SK-N-SH treated with all-trans-retinoic acid at 6 μM for 48 hours (cell line): ENCODE measurements at regions not wholly inside any gene's neighbourhood (a gene's known extent, or its start where the extent isn't known, plus 50 kb on each side); places are given as distances from the start of the nearest gene placed in this dataset.

ENCODE experiments used
- ARNTL ChIP-seq: fragments of 450-650 bp; formaldehyde crosslinking; IDR thresholded peaks from 2 replicates; pipeline ENCODE4 v1.5.0; 2020; ENCODE audit warnings: low read depth, mild to moderate bottlenecking, moderate library complexity, borderline replicate concordance
- BACH2 ChIP-seq: fragments of 250-450 bp; sonication (Bioruptor Pico); IDR thresholded peaks from 2 replicates; pipeline ENCODE4 v1.9.0; 2021; ENCODE audit warnings: mild to moderate bottlenecking, borderline replicate concordance
- CREB5 ChIP-seq: fragments of 250-450 bp; sonication (Bioruptor Pico); IDR thresholded peaks from 2 replicates; pipeline ENCODE4 v1.5.1; 2020; ENCODE audit warnings: low read depth, mild to moderate bottlenecking, moderate library complexity
- GLIS3 ChIP-seq: fragments of 250-450 bp; sonication (Bioruptor Pico); IDR thresholded peaks from 2 replicates; pipeline ENCODE4 v1.5.0; 2020; ENCODE audit warnings: mild to moderate bottlenecking, moderate library complexity
- OSR1 ChIP-seq: fragments of 250-450 bp; sonication (Bioruptor Pico); IDR thresholded peaks from 2 replicates; pipeline ENCODE4 v1.8.0; 2022; ENCODE audit warnings: moderate library complexity, mild to moderate bottlenecking, inconsistent platforms
- POU6F1 ChIP-seq: fragments of 250-450 bp; sonication (Bioruptor Pico); IDR thresholded peaks from 2 replicates; pipeline ENCODE4 v1.8.0; 2021; ENCODE audit warnings: low read depth, mild to moderate bottlenecking, moderate library complexity, borderline replicate concordance
- SNAI2 ChIP-seq: fragments of 250-450 bp; sonication (Bioruptor Pico); IDR thresholded peaks from 2 replicates; pipeline ENCODE4 v1.5.0; 2020; ENCODE audit warnings: mild to moderate bottlenecking, moderate library complexity
- ZFP3 ChIP-seq: fragments of 250-450 bp; sonication (Bioruptor Pico); IDR thresholded peaks from 2 replicates; pipeline ENCODE4 v1.5.0; 2020; ENCODE audit warnings: mild to moderate bottlenecking, moderate library complexity
- ZNF8 ChIP-seq: fragments of 450-650 bp; formaldehyde crosslinking; IDR thresholded peaks from 2 replicates; pipeline ENCODE4 v1.5.0; 2020; ENCODE audit warnings: mild to moderate bottlenecking, moderate library complexity

- TF ChIP-seq ARNTL (no peak), ZFP3 (no peak), ZNF8 (CRISPR knock-in tag) (no peak), POU6F1 (CRISPR knock-in tag) (no peak), GLIS3 (CRISPR knock-in tag) (no peak), SNAI2 (CRISPR knock-in tag) (no peak), CREB5 (CRISPR knock-in tag) (no peak), BACH2 (CRISPR knock-in tag) (no peak), OSR1 (no peak)
These were observed 286.2 kb downstream of the GRB14 start for GRCh38 chr2:164335128-164335527.
